ENCODE measurements at regions not wholly inside any gene's neighbourhood (a gene's known extent, or its start where the extent isn't known, plus 50 kb on each side); places are given as distances from the start of the nearest gene placed in this dataset.

DNA sequence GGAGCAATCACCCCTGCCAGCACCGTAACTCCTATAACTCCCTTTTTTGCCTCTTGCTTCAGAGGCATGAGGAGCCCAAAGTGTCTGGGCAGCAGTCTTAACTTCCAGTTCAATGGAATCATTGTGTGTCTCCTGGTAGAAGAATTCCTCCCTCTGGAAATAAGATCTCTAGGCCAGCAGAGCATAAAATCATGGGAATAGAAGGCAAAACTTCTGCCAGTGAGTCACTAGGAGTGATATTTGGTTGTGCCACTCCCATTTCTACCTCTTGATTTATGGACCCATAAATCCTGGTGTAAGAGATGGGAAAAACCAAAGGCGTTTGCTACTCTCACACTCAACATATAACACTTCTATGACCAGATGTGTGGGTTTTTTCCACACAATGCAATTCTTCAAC lies 104.9 kb upstream of the FAM180A start:
- no TSS peak for BruUV-seq (replicated peaks)
- H3K4me2 ChIP-seq (ENCODE audit: low read depth, low read length), result no peak overlapping the region
- no peak overlapping the region for H2BK5ac ChIP-seq (ENCODE audit: low read depth, low read length, poor library complexity, severe bottlenecking)
- no peak overlapping the region for H2AK5ac ChIP-seq (ENCODE audit: low read depth, low read length)
- DNase-seq, result no peak
- TF ChIP-seq, protein P1, sequence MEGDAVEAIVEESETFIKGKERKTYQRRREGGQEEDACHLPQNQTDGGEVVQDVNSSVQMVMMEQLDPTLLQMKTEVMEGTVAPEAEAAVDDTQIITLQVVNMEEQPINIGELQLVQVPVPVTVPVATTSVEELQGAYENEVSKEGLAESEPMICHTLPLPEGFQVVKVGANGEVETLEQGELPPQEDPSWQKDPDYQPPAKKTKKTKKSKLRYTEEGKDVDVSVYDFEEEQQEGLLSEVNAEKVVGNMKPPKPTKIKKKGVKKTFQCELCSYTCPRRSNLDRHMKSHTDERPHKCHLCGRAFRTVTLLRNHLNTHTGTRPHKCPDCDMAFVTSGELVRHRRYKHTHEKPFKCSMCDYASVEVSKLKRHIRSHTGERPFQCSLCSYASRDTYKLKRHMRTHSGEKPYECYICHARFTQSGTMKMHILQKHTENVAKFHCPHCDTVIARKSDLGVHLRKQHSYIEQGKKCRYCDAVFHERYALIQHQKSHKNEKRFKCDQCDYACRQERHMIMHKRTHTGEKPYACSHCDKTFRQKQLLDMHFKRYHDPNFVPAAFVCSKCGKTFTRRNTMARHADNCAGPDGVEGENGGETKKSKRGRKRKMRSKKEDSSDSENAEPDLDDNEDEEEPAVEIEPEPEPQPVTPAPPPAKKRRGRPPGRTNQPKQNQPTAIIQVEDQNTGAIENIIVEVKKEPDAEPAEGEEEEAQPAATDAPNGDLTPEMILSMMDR (conservative IDR thresholded peaks at IDR 0.05; ENCODE audit: low read depth, low read length), result no peak
- TF ChIP-seq RFX5 (IDR thresholded peaks at IDR 0.05; ENCODE audit: low read depth, low read length) (no peak), RCOR1 (IDR thresholded peaks at IDR 0.05; ENCODE audit: insufficient replicate concordance, low read length) (no peak), FOS (IDR thresholded peaks at IDR 0.05; ENCODE audit: low read depth, low read length) (no peak), MXI1 (IDR thresholded peaks at IDR 0.05; ENCODE audit: borderline replicate concordance, low read depth, low read length) (no peak), POLR2A (IDR thresholded peaks at IDR 0.05; ENCODE audit: low read depth, low read length) (no peak), RAD21 (IDR thresholded peaks at IDR 0.05; ENCODE audit: low read length) (no peak), CHD1 (IDR thresholded peaks at IDR 0.05; ENCODE audit: low read depth, low read length) (no peak), MAFK (IDR thresholded peaks at IDR 0.05; ENCODE audit: low read depth, low read length) (no peak), SMC3 (IDR thresholded peaks at IDR 0.05; ENCODE audit: low read depth, low read length) (no peak), MAZ (IDR thresholded peaks at IDR 0.05; ENCODE audit: borderline replicate concordance, low read depth, low read length) (no peak), CEBPB (IDR thresholded peaks at IDR 0.05; ENCODE audit: low read depth, low read length) (no peak), BHLHE40 (IDR thresholded peaks at IDR 0.05; ENCODE audit: low read depth, low read length) (no peak), NFE2L2 (IDR thresholded peaks at IDR 0.05; ENCODE audit: low read depth, low read length) (no peak)
- TF ChIP-seq, protein P2, sequence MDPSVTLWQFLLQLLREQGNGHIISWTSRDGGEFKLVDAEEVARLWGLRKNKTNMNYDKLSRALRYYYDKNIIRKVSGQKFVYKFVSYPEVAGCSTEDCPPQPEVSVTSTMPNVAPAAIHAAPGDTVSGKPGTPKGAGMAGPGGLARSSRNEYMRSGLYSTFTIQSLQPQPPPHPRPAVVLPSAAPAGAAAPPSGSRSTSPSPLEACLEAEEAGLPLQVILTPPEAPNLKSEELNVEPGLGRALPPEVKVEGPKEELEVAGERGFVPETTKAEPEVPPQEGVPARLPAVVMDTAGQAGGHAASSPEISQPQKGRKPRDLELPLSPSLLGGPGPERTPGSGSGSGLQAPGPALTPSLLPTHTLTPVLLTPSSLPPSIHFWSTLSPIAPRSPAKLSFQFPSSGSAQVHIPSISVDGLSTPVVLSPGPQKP (IDR thresholded peaks at IDR 0.05; ENCODE audit: borderline replicate concordance, low read depth, low read length), result no peak
- TF ChIP-seq, protein P3, sequence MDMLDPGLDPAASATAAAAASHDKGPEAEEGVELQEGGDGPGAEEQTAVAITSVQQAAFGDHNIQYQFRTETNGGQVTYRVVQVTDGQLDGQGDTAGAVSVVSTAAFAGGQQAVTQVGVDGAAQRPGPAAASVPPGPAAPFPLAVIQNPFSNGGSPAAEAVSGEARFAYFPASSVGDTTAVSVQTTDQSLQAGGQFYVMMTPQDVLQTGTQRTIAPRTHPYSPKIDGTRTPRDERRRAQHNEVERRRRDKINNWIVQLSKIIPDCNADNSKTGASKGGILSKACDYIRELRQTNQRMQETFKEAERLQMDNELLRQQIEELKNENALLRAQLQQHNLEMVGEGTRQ (IDR thresholded peaks at IDR 0.05; ENCODE audit: low read depth, low read length), result no peak
- H4K91ac ChIP-seq (ENCODE audit: insufficient read depth, low read depth, low read length), result no peak overlapping the region
- H3K14ac ChIP-seq (replicated peaks; ENCODE audit: low read depth, low read length), result no peak overlapping the region
- H4K20me1 ChIP-seq (ENCODE audit: insufficient read depth, low read length), result no peaks in the 10 kb centered on the region
- no peak overlapping the region for H2BK20ac ChIP-seq (ENCODE audit: low read depth, low read length)
- no peak overlapping the region for H3K23ac ChIP-seq (ENCODE audit: low read depth, low read length)
- no peak overlapping the region for H3K27ac ChIP-seq (ENCODE audit: insufficient read depth, low read length)
- H3K36me3 ChIP-seq (ENCODE audit: control insufficient read depth, insufficient read depth, low read length), result no peaks in the 10 kb centered on the region
- no peak overlapping the region for H3K4ac ChIP-seq (ENCODE audit: low read depth, low read length)
- no peaks in the 10 kb centered on the region for H3K4me1 ChIP-seq (ENCODE audit: control insufficient read depth, insufficient read depth, low read length)
- H3K18ac ChIP-seq (ENCODE audit: low read depth, low read length), result no peak overlapping the region
- H3K27me3 ChIP-seq (ENCODE audit: control insufficient read depth, insufficient read depth, low read length), result peaks cover 3% of the 10 kb centered on the region; the same call in 1 of the 2 replicates
- dilution Hi-C loops (cut with HindIII; ENCODE audit: low sequenced_read_pairs, unreplicated experiment), result no loop called here
- H3K9me3 ChIP-seq (ENCODE audit: control insufficient read depth, insufficient read depth, low read length), result no peaks in the 10 kb centered on the region
- no peak overlapping the region for H2BK120ac ChIP-seq (ENCODE audit: low read depth, low read length)
- no peak overlapping the region for H2BK15ac ChIP-seq (ENCODE audit: low read depth, low read length)
- H3K56ac ChIP-seq (ENCODE audit: extremely low read depth, insufficient read depth, low read length), result no peak overlapping the region
- H3K79me1 ChIP-seq (ENCODE audit: low read depth in 1 of 2, low read length in 2 of 2), result no peaks in the 10 kb centered on the region
- ChIA-PET CTCF (no interaction called here), POLR2A (ENCODE audit: unreplicated experiment) (no interaction called here)
- no peak overlapping the region for H2AFZ ChIP-seq (replicated peaks; ENCODE audit: low read length, poor library complexity)
- no peak overlapping the region for H3K9ac ChIP-seq (ENCODE audit: low read depth, low read length)
- H3K4me3 ChIP-seq (ENCODE audit: insufficient read depth, low read depth, low read length), result no peak overlapping the region
- WGBS, 2 experiments (ENCODE audit: extremely low coverage in 2 of 2, insufficient read length in 1 of 2), result no CpG with 5 or more reads among the region's 2 CpGs
- H4K8ac ChIP-seq (ENCODE audit: low read depth in 2 of 2, low read length in 2 of 2), result no peak overlapping the region
- intact Hi-C loops (cut with micrococcal nuclease), result no loop called here
- no peak overlapping the region for H2AK9ac ChIP-seq (replicated peaks; ENCODE audit: low read depth, low read length, poor library complexity)
- H3K9me1 ChIP-seq (ENCODE audit: insufficient read depth, low read length), result no peaks in the 10 kb centered on the region; the same call in 1 of the 2 replicates
- in situ Hi-C loops (cut with MboI; ENCODE audit: low sequenced_read_pairs), result no loop called here
- no peak for ATAC-seq (ENCODE audit: low read depth)
- H4K5ac ChIP-seq (ENCODE audit: low read depth, low read length), result no peak overlapping the region

Data from IMR-90 (cell line).